H7 (cell line): ENCODE measurements at regions not wholly inside any gene's neighbourhood (a gene's known extent, or its start where the extent isn't known, plus 50 kb on each side); places are given as distances from the start of the nearest gene placed in this dataset.

Experiments
- DNase-seq: peaks from one replicate; pipeline ENCODE4 v3.0.0; 2012
- H3K27me3 ChIP-seq: 2 replicates; pipeline ENCODE4 v1.6.0; 2011; ENCODE audit warnings: mild to moderate bottlenecking, low read length; ENCODE audit not compliant: control insufficient read depth, insufficient read depth
- H3K36me3 ChIP-seq: replicated peaks from 2 replicates; pipeline ENCODE4 v1.5.1; 2011; ENCODE audit warnings: low read length; ENCODE audit not compliant: control insufficient read depth, insufficient read depth
- H3K4me3 ChIP-seq: 2 replicates; pipeline ENCODE4 v1.5.1; 2011; ENCODE audit warnings: low read depth, mild to moderate bottlenecking, control low read depth, low read length, moderate library complexity; ENCODE audit not compliant: insufficient read depth

- Histone ChIP-seq H3K4me3 (no peak overlapping the region), H3K36me3 (no peaks in the 10 kb centered on the region), H3K27me3 (no peaks in the 10 kb centered on the region)
- no peak for DNase-seq
Measured at GRCh38 chr16:22672830-22673210, 141.1 kb upstream of the HS3ST2 start.

GRCh38 chr16:22673421-22673831 lies 140.5 kb upstream of the HS3ST2 start:
- DNase-seq: no peak

GRCh38 chr16:22674832-22675191 lies 139.2 kb upstream of the HS3ST2 start:
- Histone ChIP-seq H3K27me3 (no peaks in the 10 kb centered on the region), H3K36me3 (no peaks in the 10 kb centered on the region), H3K4me3 (no peak overlapping the region)
- DNase-seq: no peak

More at GRCh38 chr16:22673421-22673831, 140.5 kb upstream of the HS3ST2 start:
- no peaks in the 10 kb centered on the region for H3K27me3 ChIP-seq
- no peak overlapping the region for H3K4me3 ChIP-seq
- H3K36me3 ChIP-seq: no peaks in the 10 kb centered on the region

GRCh38 chr16:22675745-22676540 lies 138.0 kb upstream of the HS3ST2 start:
- DNase-seq: no peak
- Histone ChIP-seq H3K4me3 (no peak overlapping the region), H3K36me3 (no peaks in the 10 kb centered on the region), H3K27me3 (no peaks in the 10 kb centered on the region)

- DNase-seq: no peak
- H3K4me3 ChIP-seq: no peak overlapping the region
- H3K27me3 ChIP-seq: no peaks in the 10 kb centered on the region
- no peaks in the 10 kb centered on the region for H3K36me3 ChIP-seq
Measured at GRCh38 chr16:22677024-22677830, 136.7 kb upstream of the HS3ST2 start.

GRCh38 chr16:22678311-22678710 lies 135.7 kb upstream of the HS3ST2 start:
- no peaks in the 10 kb centered on the region for H3K27me3 ChIP-seq
- DNase-seq: no peak
- H3K4me3 ChIP-seq: no peak overlapping the region
- no peaks in the 10 kb centered on the region for H3K36me3 ChIP-seq

- Histone ChIP-seq H3K36me3 (no peaks in the 10 kb centered on the region), H3K27me3 (no peaks in the 10 kb centered on the region), H3K4me3 (no peak overlapping the region)
- DNase-seq: no peak
Measured at GRCh38 chr16:22681554-22682291, 132.2 kb upstream of the HS3ST2 start.

- no peak for DNase-seq
- Histone ChIP-seq H3K27me3 (no peaks in the 10 kb centered on the region), H3K36me3 (no peaks in the 10 kb centered on the region), H3K4me3 (no peak overlapping the region)
Measured at GRCh38 chr16:22683258-22683657, 130.7 kb upstream of the HS3ST2 start.

- H3K4me3 ChIP-seq: no peak overlapping the region
- H3K36me3 ChIP-seq: no peaks in the 10 kb centered on the region
- no peak for DNase-seq
- H3K27me3 ChIP-seq: no peaks in the 10 kb centered on the region
Measured at GRCh38 chr16:22683730-22684573, 130.0 kb upstream of the HS3ST2 start.

GRCh38 chr16:22684574-22685458 lies 129.1 kb upstream of the HS3ST2 start:
- Histone ChIP-seq H3K4me3 (no peak overlapping the region), H3K36me3 (no peaks in the 10 kb centered on the region), H3K27me3 (no peaks in the 10 kb centered on the region)
- DNase-seq: no peak

- no peaks in the 10 kb centered on the region for H3K27me3 ChIP-seq
- H3K4me3 ChIP-seq: no peak overlapping the region
- DNase-seq: no peak
Measured at GRCh38 chr16:22685459-22685830, 128.5 kb upstream of the HS3ST2 start.

GRCh38 chr16:22687031-22687530 lies 126.9 kb upstream of the HS3ST2 start:
- no peak for DNase-seq
- Histone ChIP-seq H3K4me3 (no peak overlapping the region), H3K27me3 (no peaks in the 10 kb centered on the region), H3K36me3 (no peaks in the 10 kb centered on the region)

More at GRCh38 chr16:22685459-22685830, 128.5 kb upstream of the HS3ST2 start:
- no peaks in the 10 kb centered on the region for H3K36me3 ChIP-seq

GRCh38 chr16:22688463-22688862 lies 125.5 kb upstream of the HS3ST2 start:
- no peak for DNase-seq
- Histone ChIP-seq H3K36me3 (no peaks in the 10 kb centered on the region), H3K4me3 (no peak overlapping the region), H3K27me3 (no peaks in the 10 kb centered on the region)
